Parathyroid adenoma (tissue), 2 donors: ENCODE measurements at regions not wholly inside any gene's neighbourhood (a gene's known extent, or its start where the extent isn't known, plus 50 kb on each side); places are given as distances from the start of the nearest gene placed in this dataset.

ENCODE experiments used
- H2AFZ ChIP-seq: fragments of 300-600 bp; sonication (generic); one replicate; pipeline ENCODE4 v1.7.0; 2017; ENCODE audit warnings: antibody characterized with exemption, mild to moderate bottlenecking
- H3K27ac ChIP-seq: fragments of 300-600 bp; sonication (generic); one replicate; pipeline ENCODE4 v1.7.0; 2017
- H3K27me3 ChIP-seq: fragments of 300-600 bp; sonication (generic); one replicate; pipeline ENCODE4 v1.7.0; 2017; ENCODE audit warnings: low read length; ENCODE audit not compliant: control insufficient read depth, insufficient read depth
- H3K36me3 ChIP-seq: fragments of 300-600 bp; sonication (generic); one replicate; pipeline ENCODE4 v1.7.0; 2017; ENCODE audit warnings: low read length; ENCODE audit not compliant: control insufficient read depth, insufficient read depth
- H3K4me1 ChIP-seq: fragments of 300-600 bp; sonication (generic); one replicate; pipeline ENCODE4 v1.7.0; 2017; ENCODE audit warnings: control low read depth
- H3K4me2 ChIP-seq: fragments of 300-600 bp; sonication (generic); one replicate; pipeline ENCODE4 v1.7.0; 2017; ENCODE audit warnings: low read length
- H3K4me3 ChIP-seq: fragments of 300-600 bp; sonication (generic); one replicate; pipeline ENCODE4 v1.7.0; 2017; ENCODE audit warnings: low read depth, low read length
- H3K79me2 ChIP-seq: fragments of 300-600 bp; sonication (generic); one replicate; pipeline ENCODE4 v1.7.0; 2017; ENCODE audit warnings: control low read depth
- H3K9ac ChIP-seq: fragments of 300-600 bp; sonication (generic); one replicate; pipeline ENCODE4 v1.7.0; 2017; ENCODE audit warnings: mild to moderate bottlenecking
- H3K9me3 ChIP-seq: fragments of 300-600 bp; sonication (generic); one replicate; pipeline ENCODE4 v1.7.0; 2017; ENCODE audit warnings: low read length; ENCODE audit not compliant: control insufficient read depth
- CTCF ChIP-seq: fragments of 300-600 bp; sonication (generic); IDR thresholded peaks from one replicate; pipeline ENCODE4 v1.7.0; 2017; ENCODE audit warnings: antibody characterized with exemption, mild to moderate bottlenecking
- donor health status: primary hyperparathyroidism.

- Histone ChIP-seq H3K27me3 (no peaks in the 10 kb centered on the region), H3K4me1 (no peaks in the 10 kb centered on the region), H3K4me3 (no peak overlapping the region), H2AFZ (no peak overlapping the region), H3K9me3 (no peaks in the 10 kb centered on the region), H3K9ac (no peak overlapping the region), H3K4me2 (no peak overlapping the region), H3K27ac (no peak overlapping the region), H3K36me3 (no peaks in the 10 kb centered on the region), H3K79me2 (no peaks in the 10 kb centered on the region)
- TF ChIP-seq CTCF, result no peak
Measured at GRCh38 chr2:111664275-111664850, 219.6 kb downstream of the ANAPC1 start.

- H3K36me3 ChIP-seq, result no peaks in the 10 kb centered on the region
- no peaks in the 10 kb centered on the region for H3K27me3 ChIP-seq
- no peaks in the 10 kb centered on the region for H3K79me2 ChIP-seq
- no peak overlapping the region for H3K4me2 ChIP-seq
- no peak overlapping the region for H3K27ac ChIP-seq
- H3K4me1 ChIP-seq, result no peaks in the 10 kb centered on the region
- TF ChIP-seq CTCF, result no peak
- H3K4me3 ChIP-seq, result no peak overlapping the region
- no peak overlapping the region for H3K9ac ChIP-seq
- no peaks in the 10 kb centered on the region for H3K9me3 ChIP-seq
- no peak overlapping the region for H2AFZ ChIP-seq
Measured at GRCh38 chr2:111665011-111665410, 219.0 kb downstream of the ANAPC1 start.

- no peak for TF ChIP-seq CTCF
- no peak overlapping the region for H3K27ac ChIP-seq
- no peak overlapping the region for H2AFZ ChIP-seq
- H3K4me3 ChIP-seq, result no peak overlapping the region
- no peaks in the 10 kb centered on the region for H3K79me2 ChIP-seq
- H3K27me3 ChIP-seq, result no peaks in the 10 kb centered on the region
- no peak overlapping the region for H3K4me2 ChIP-seq
- H3K36me3 ChIP-seq, result no peaks in the 10 kb centered on the region
- no peak overlapping the region for H3K9ac ChIP-seq
- no peaks in the 10 kb centered on the region for H3K4me1 ChIP-seq
- H3K9me3 ChIP-seq, result no peaks in the 10 kb centered on the region
Measured at GRCh38 chr2:111665551-111666116, 218.4 kb downstream of the ANAPC1 start.

GRCh38 chr2:111666160-111666559 lies 217.8 kb downstream of the ANAPC1 start:
- Histone ChIP-seq H3K27ac (no peak overlapping the region), H3K27me3 (no peaks in the 10 kb centered on the region), H3K4me3 (no peak overlapping the region), H3K4me2 (no peak overlapping the region), H3K36me3 (no peaks in the 10 kb centered on the region), H3K9ac (no peak overlapping the region), H2AFZ (no peak overlapping the region), H3K9me3 (no peaks in the 10 kb centered on the region), H3K79me2 (no peaks in the 10 kb centered on the region), H3K4me1 (no peaks in the 10 kb centered on the region)
- TF ChIP-seq CTCF, result no peak

GRCh38 chr2:111667001-111667400 lies 217.0 kb downstream of the ANAPC1 start:
- Histone ChIP-seq H3K4me3 (no peak overlapping the region), H3K9me3 (no peaks in the 10 kb centered on the region), H3K9ac (no peak overlapping the region), H2AFZ (no peak overlapping the region), H3K79me2 (no peaks in the 10 kb centered on the region), H3K36me3 (no peaks in the 10 kb centered on the region), H3K27ac (no peak overlapping the region), H3K27me3 (no peaks in the 10 kb centered on the region), H3K4me2 (no peak overlapping the region), H3K4me1 (no peaks in the 10 kb centered on the region)
- no peak for TF ChIP-seq CTCF
